Suprapubic skin (tissue), 4 donors: ENCODE measurements at regions not wholly inside any gene's neighbourhood (a gene's known extent, or its start where the extent isn't known, plus 50 kb on each side); places are given as distances from the start of the nearest gene placed in this dataset.

Source experiments
- DNase-seq, 2 donors: peaks; one replicate each; pipeline ENCODE4 v3.0.0-alpha.2; 2019; ENCODE audit warnings: low spot score in 2 of 2
- H3K27ac ChIP-seq: fragments of 200-600 bp; sonication (generic); one replicate; pipeline ENCODE4 v1.5.1; 2019
- H3K27me3 ChIP-seq: fragments of 200-600 bp; sonication (generic); one replicate; pipeline ENCODE4 v1.5.1; 2019
- H3K36me3 ChIP-seq: fragments of 200-600 bp; sonication (generic); one replicate; pipeline ENCODE4 v1.5.1; 2019
- H3K4me1 ChIP-seq: fragments of 200-600 bp; sonication (generic); one replicate; pipeline ENCODE4 v1.5.1; 2019
- H3K4me3 ChIP-seq: fragments of 200-600 bp; sonication (generic); one replicate; pipeline ENCODE4 v1.5.1; 2019; ENCODE audit warnings: mild to moderate bottlenecking
- H3K9me3 ChIP-seq: fragments of 200-600 bp; sonication (generic); one replicate; pipeline ENCODE4 v1.5.1; 2019
- CTCF ChIP-seq, 2 donors: fragments of 200-600 bp in 1 of 2; fragments of 450-650 bp in 1 of 2; sonication (generic) in 1 of 2; IDR thresholded peaks; one replicate each; pipeline ENCODE4 v1.5.1; 2016 to 2019; ENCODE audit warnings: antibody characterized with exemption in 2 of 2, mild to moderate bottlenecking in 1 of 2, moderate library complexity in 1 of 2
- EP300 ChIP-seq: sonication (generic); formaldehyde crosslinking; IDR thresholded peaks from one replicate; pipeline ENCODE4 v1.6.1; 2017; ENCODE audit warnings: antibody characterized with exemption
- POLR2A ChIP-seq, 2 donors: fragments of 450-650 bp; IDR thresholded peaks; one replicate each; pipeline ENCODE4 v1.6.1; 2017; ENCODE audit warnings: antibody characterized with exemption in 2 of 2, mild to moderate bottlenecking in 2 of 2, moderate library complexity in 2 of 2
- POLR2AphosphoS5 ChIP-seq, 3 donors: sonication (generic); formaldehyde crosslinking; IDR thresholded peaks; one replicate each; pipeline ENCODE4 v1.6.1; 2017; ENCODE audit warnings: antibody characterized with exemption in 3 of 3
- WGBS: methylation state at CpG from one replicate; pipeline ENCODE4 v1.1.5; 2018; 5-methylcytosine and 5-hydroxymethylcytosine counted together

GRCh38 chr6:62492192-62492822, 206.3 kb upstream of the KHDRBS2 start:
- peak; percentile 43 to 65 for DNase-seq
- whole genome bisulfite sequencing: 93% methylated on average over 9 of the region's 11 CpGs
- no peaks in the 10 kb centered on the region for H3K27me3 ChIP-seq

GRCh38 chr6:62480544-62480943, 194.5 kb upstream of the KHDRBS2 start:
- no peaks in the 10 kb centered on the region for H3K36me3 ChIP-seq
- WGBS: 73% methylated on average over 1 of the region's 1 CpG
- TF ChIP-seq CTCF (IDR thresholded peaks at IDR 0.05) (no peak), EP300 (no peak), POLR2AphosphoS5 (IDR thresholded peaks at IDR 0.05) (no peak), POLR2A (IDR thresholded peaks at IDR 0.05) (no peak)

More at GRCh38 chr6:62492192-62492822, 206.3 kb upstream of the KHDRBS2 start:
- TF ChIP-seq POLR2AphosphoS5 (IDR thresholded peaks at IDR 0.05): no peak
- no peak for TF ChIP-seq CTCF (IDR thresholded peaks at IDR 0.05)
- no peak for TF ChIP-seq POLR2A (IDR thresholded peaks at IDR 0.05)
- no peak for TF ChIP-seq EP300
- Histone ChIP-seq H3K27ac (no peak overlapping the region), H3K4me3 (no peak overlapping the region), H3K36me3 (no peaks in the 10 kb centered on the region), H3K9me3 (no peaks in the 10 kb centered on the region), H3K4me1 (no peaks in the 10 kb centered on the region)

GRCh38 chr6:62479697-62480220, 193.7 kb upstream of the KHDRBS2 start:
- Histone ChIP-seq H3K4me1 (no peaks in the 10 kb centered on the region), H3K27me3 (no peaks in the 10 kb centered on the region), H3K4me3 (no peak overlapping the region), H3K36me3 (no peaks in the 10 kb centered on the region), H3K27ac (no peak overlapping the region), H3K9me3 (no peaks in the 10 kb centered on the region)
- whole genome bisulfite sequencing: 41% methylated on average over 4 of the region's 4 CpGs
- TF ChIP-seq CTCF (IDR thresholded peaks at IDR 0.05): no peak
- no peak for TF ChIP-seq POLR2A (IDR thresholded peaks at IDR 0.05)
- TF ChIP-seq POLR2AphosphoS5 (IDR thresholded peaks at IDR 0.05): no peak
- TF ChIP-seq EP300: no peak
- no peak for DNase-seq

More at GRCh38 chr6:62480544-62480943, 194.5 kb upstream of the KHDRBS2 start:
- no peaks in the 10 kb centered on the region for H3K9me3 ChIP-seq
- H3K4me1 ChIP-seq: no peaks in the 10 kb centered on the region
- no peaks in the 10 kb centered on the region for H3K27me3 ChIP-seq
- no peak overlapping the region for H3K27ac ChIP-seq
- DNase-seq: no peak
- no peak overlapping the region for H3K4me3 ChIP-seq

GRCh38 chr6:62474793-62475192, 188.8 kb upstream of the KHDRBS2 start:
- no peak for DNase-seq
- TF ChIP-seq EP300 (no peak), CTCF (IDR thresholded peaks at IDR 0.05) (no peak), POLR2A (IDR thresholded peaks at IDR 0.05) (no peak), POLR2AphosphoS5 (IDR thresholded peaks at IDR 0.05) (no peak)
- Histone ChIP-seq H3K27me3 (no peaks in the 10 kb centered on the region), H3K36me3 (no peaks in the 10 kb centered on the region), H3K27ac (no peak overlapping the region), H3K4me3 (no peak overlapping the region), H3K9me3 (peaks cover 3% of the 10 kb centered on the region), H3K4me1 (no peaks in the 10 kb centered on the region)
- WGBS: 97% methylated on average over 3 of the region's 3 CpGs

- Histone ChIP-seq H3K9me3 (peaks cover 6% of the 10 kb centered on the region), H3K27me3 (no peaks in the 10 kb centered on the region), H3K36me3 (no peaks in the 10 kb centered on the region), H3K27ac (no peak overlapping the region), H3K4me1 (no peaks in the 10 kb centered on the region), H3K4me3 (no peak overlapping the region)
- no peak for DNase-seq
- TF ChIP-seq POLR2AphosphoS5 (IDR thresholded peaks at IDR 0.05): no peak
- 95% methylated on average over 2 of the region's 2 CpGs for WGBS
These were observed 180.6 kb upstream of the KHDRBS2 start for GRCh38 chr6:62466607-62467006.

- Histone ChIP-seq H3K4me3 (no peak overlapping the region), H3K9me3 (peaks cover 3% of the 10 kb centered on the region), H3K27ac (no peak overlapping the region), H3K4me1 (no peaks in the 10 kb centered on the region), H3K27me3 (no peaks in the 10 kb centered on the region), H3K36me3 (no peaks in the 10 kb centered on the region)
- no peak for TF ChIP-seq POLR2AphosphoS5 (IDR thresholded peaks at IDR 0.05)
- 71% methylated on average over 2 of the region's 2 CpGs for WGBS
- no peak for DNase-seq
These were observed 179.2 kb upstream of the KHDRBS2 start for GRCh38 chr6:62465206-62465605.
